GM12873 (cell line): ENCODE measurements at regions not wholly inside any gene's neighbourhood (a gene's known extent, or its start where the extent isn't known, plus 50 kb on each side); places are given as distances from the start of the nearest gene placed in this dataset.

ENCODE experiments used
- CTCF ChIP-seq: IDR thresholded peaks from 2 replicates; pipeline ENCODE4 v1.5.1; 2012; ENCODE audit warnings: low read depth, mild to moderate bottlenecking, moderate library complexity, low read length, control low read depth; ENCODE audit not compliant: insufficient read depth; ENCODE audit errors: missing control alignments

GRCh38 chr14:76585616-76586015 lies 175.7 kb upstream of the VASH1 start:
- TF ChIP-seq CTCF: no peak

DNA sequence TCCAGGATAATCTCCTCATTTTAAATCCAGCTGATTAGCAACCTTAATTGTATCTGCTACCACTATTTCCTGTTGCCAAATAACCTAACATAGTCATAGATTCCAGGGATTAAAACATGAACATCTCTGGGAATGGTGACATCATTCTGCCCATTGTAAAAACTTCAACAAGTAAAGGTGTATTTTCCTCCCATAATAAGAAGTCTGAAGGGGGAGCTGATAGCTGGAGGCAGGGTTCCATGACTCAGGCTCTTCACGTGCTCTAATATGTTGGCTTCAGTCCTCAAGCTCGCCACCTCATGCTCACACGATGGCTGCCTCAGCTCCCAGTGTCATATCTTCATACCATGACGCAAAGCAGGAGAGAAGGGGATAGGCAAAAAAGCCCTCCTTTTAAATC lies 172.0 kb upstream of the VASH1 start:
- TF ChIP-seq CTCF: no peak

GRCh38 chr14:76591266-76591665 lies 170.0 kb upstream of the VASH1 start:
- TF ChIP-seq CTCF: no peak

DNA sequence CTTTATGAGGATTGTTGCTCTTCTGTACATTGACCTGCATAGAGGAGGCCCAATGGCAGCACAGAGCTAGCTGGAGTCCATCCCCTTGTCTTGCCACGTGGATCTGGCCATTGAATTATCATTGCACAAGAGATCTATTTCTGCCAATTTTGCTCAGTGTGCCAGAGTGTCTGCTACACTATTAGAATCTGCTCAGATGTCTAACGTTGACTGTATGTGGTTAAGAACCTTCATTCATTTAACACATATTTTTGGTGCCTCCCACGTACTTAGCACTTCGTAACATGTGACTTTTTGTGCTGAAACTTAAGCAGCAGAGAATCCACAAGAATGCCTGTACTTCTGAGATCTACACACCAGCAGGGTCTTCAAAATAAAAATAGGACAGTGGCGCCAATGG lies 166.0 kb upstream of the VASH1 start:
- no peak for TF ChIP-seq CTCF

DNA sequence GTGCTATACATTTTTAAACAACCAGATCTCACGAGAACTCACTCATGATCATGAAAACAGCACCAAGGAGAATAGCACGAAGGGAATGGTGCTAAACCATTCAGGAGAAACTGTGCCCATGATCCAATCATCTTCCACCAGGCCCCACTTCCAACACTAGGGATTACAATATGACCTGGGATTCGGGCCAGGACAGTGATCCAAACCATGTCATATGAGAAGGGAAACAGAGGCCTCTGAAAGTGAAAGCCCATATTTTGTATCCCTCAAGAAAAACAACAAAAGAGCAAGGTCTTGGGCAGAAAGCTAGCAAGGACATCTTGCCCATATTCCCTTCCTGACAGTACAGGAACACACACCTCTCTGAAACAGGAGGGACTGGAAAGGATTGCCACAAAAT lies 163.9 kb upstream of the VASH1 start:
- TF ChIP-seq CTCF: no peak

DNA sequence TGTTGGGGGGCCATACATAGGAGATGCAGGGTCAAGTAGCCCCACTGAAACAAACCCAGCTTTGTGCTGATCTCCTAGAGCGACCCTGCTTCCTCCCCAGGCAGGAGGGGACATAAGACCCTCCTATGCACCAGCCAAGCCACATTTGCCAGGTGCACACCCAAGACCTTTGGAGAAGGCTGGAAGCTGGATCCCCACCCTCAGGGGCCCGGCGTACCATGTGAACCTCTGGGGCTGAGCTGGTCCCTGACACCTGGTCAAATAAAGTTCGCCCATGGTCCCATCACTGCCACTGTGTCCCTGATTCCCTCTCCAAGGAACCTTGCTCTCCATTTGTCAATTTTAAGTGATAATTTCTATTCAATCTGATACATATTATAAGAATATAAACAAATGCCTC lies 162.1 kb upstream of the VASH1 start:
- TF ChIP-seq CTCF: no peak

- TF ChIP-seq CTCF: no peak
Observed at GRCh38 chr14:76599559-76600287, 161.5 kb upstream of the VASH1 start.

DNA sequence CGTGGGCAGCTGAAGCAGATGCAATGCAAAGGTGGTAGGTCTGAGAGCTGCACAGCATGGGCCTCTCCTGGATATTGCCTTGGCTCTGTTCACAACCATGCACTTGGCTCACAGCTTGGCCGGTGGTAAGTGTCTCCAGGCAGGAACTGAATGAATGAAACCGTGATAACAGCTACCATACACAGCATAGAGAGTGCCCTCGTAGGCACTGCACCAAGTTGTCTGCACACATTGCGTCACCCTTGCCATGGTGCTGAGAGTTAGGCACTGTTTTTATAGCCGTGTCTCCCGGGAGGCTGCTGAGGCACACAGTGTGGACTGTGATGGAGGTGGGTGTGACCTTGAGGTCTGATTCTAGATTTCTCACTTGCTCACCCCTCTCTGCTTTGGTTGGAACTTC lies 157.6 kb upstream of the VASH1 start:
- TF ChIP-seq CTCF: no peak
